GM23338 (cell line): ENCODE measurements at regions not wholly inside any gene's neighbourhood (a gene's known extent, or its start where the extent isn't known, plus 50 kb on each side); places are given as distances from the start of the nearest gene placed in this dataset.

ENCODE experiments used
- ATAC-seq: fragments of 200-7000 bp; cut with Tn5 transposase; 3 replicates; pipeline ENCODE4 v1.9.1; 2020
- DNase-seq: peaks from one replicate; pipeline ENCODE4 v3.0.0-alpha.2; 2015; ENCODE audit warnings: low spot score
- H2AFZ ChIP-seq: fragments of 200-600 bp; sonication (generic); 2 replicates; pipeline ENCODE4 v1.8.0; 2016; ENCODE audit warnings: antibody characterized with exemption, mild to moderate bottlenecking, moderate library complexity
- H3F3A ChIP-seq: fragments of 200-600 bp; sonication (generic); replicated peaks from 2 replicates; pipeline ENCODE4 v1.8.0; 2017; ENCODE audit warnings: antibody characterized with exemption, mixed run types, low read depth
- H3K27ac ChIP-seq: fragments of 200-600 bp; sonication (generic); 2 replicates; pipeline ENCODE4 v1.6.1; 2016; ENCODE audit warnings: low read depth
- H3K27me3 ChIP-seq: fragments of 200-600 bp; sonication (generic); 2 replicates; pipeline ENCODE4 v1.8.0; 2016; ENCODE audit warnings: mild to moderate bottlenecking, mixed run types, moderate library complexity; ENCODE audit not compliant: insufficient read depth
- H3K36me3 ChIP-seq: fragments of 200-600 bp; sonication (generic); 2 replicates; pipeline ENCODE4 v1.8.0; 2016; ENCODE audit warnings: mild to moderate bottlenecking; ENCODE audit not compliant: insufficient read depth
- H3K4me1 ChIP-seq: fragments of 200-600 bp; sonication (generic); 2 replicates; pipeline ENCODE4 v1.8.0; 2016; ENCODE audit warnings: mild to moderate bottlenecking, moderate library complexity; ENCODE audit not compliant: insufficient read depth
- H3K4me2 ChIP-seq: fragments of 200-600 bp; sonication (generic); 2 replicates; pipeline ENCODE4 v1.7.1; 2017; ENCODE audit warnings: mixed run types
- H3K4me3 ChIP-seq: fragments of 200-600 bp; sonication (generic); 2 replicates; pipeline ENCODE4 v1.6.1; 2016; ENCODE audit warnings: mixed run types
- H3K79me2 ChIP-seq: fragments of 200-600 bp; sonication (generic); replicated peaks from 2 replicates; pipeline ENCODE4 v1.8.0; 2017; ENCODE audit warnings: mild to moderate bottlenecking; ENCODE audit not compliant: insufficient read depth
- H3K9me2 ChIP-seq: fragments of 200-600 bp; sonication (generic); 2 replicates; pipeline ENCODE4 v1.8.0; 2017; ENCODE audit not compliant: insufficient read depth
- H4K20me1 ChIP-seq: fragments of 200-600 bp; sonication (generic); replicated peaks from 2 replicates; pipeline ENCODE4 v1.8.0; 2017; ENCODE audit warnings: mild to moderate bottlenecking; ENCODE audit not compliant: insufficient read depth
- H3K27ac Mint-ChIP-seq: 2 replicates; pipeline ENCODE4 v1.8.0; 2020; ENCODE audit warnings: inconsistent platforms, mild to moderate bottlenecking, moderate library complexity, mixed read lengths
- H3K27me3 Mint-ChIP-seq: 3 replicates; pipeline ENCODE4 v1.8.0; 2022; ENCODE audit warnings: low read depth, mild to moderate bottlenecking, moderate library complexity, mixed read lengths, inconsistent platforms; ENCODE audit not compliant: insufficient read depth, poor library complexity
- H3K36me3 Mint-ChIP-seq: 3 replicates; pipeline ENCODE4 v1.8.0; 2021; ENCODE audit warnings: low read depth, mild to moderate bottlenecking, inconsistent platforms, moderate library complexity, mixed read lengths
- H3K4me1 Mint-ChIP-seq: 3 replicates; pipeline ENCODE4 v1.8.0; 2020; ENCODE audit warnings: mild to moderate bottlenecking, inconsistent platforms, mixed read lengths
- H3K4me3 Mint-ChIP-seq: 3 replicates; pipeline ENCODE4 v1.8.0; 2021; ENCODE audit warnings: moderate library complexity, mild to moderate bottlenecking, inconsistent platforms, mixed read lengths
- H3K9me3 Mint-ChIP-seq: 3 replicates; pipeline ENCODE4 v1.8.0; 2020; ENCODE audit warnings: moderate library complexity, mild to moderate bottlenecking, inconsistent platforms, mixed read lengths
- CREB1 ChIP-seq: fragments of 250-450 bp; sonication (Bioruptor Pico); IDR thresholded peaks from 2 replicates; pipeline ENCODE4 v1.5.0; 2020; ENCODE audit warnings: low read depth, mild to moderate bottlenecking, moderate library complexity
- ETS1 ChIP-seq: IDR thresholded peaks from 2 replicates; pipeline ENCODE4 v1.6.1; 2016; ENCODE audit warnings: antibody characterized with exemption
- EZH2 ChIP-seq: fragments of 200-600 bp; sonication (generic); IDR thresholded peaks from one replicate; pipeline ENCODE4 v1.8.0; 2017; ENCODE audit warnings: antibody characterized with exemption, mild to moderate bottlenecking, low read depth; ENCODE audit not compliant: unreplicated experiment
- EZH2phosphoT487 ChIP-seq: fragments of 200-600 bp; sonication (generic); IDR thresholded peaks from one replicate; pipeline ENCODE4 v1.8.1; 2018; ENCODE audit warnings: antibody characterized with exemption; ENCODE audit not compliant: unreplicated experiment
- JUNB ChIP-seq: IDR thresholded peaks from one replicate; pipeline ENCODE4 v1.6.1; 2016; ENCODE audit warnings: antibody characterized with exemption; ENCODE audit not compliant: unreplicated experiment
- NANOG ChIP-seq: IDR thresholded peaks from 2 replicates; pipeline ENCODE4 v1.6.1; 2016; ENCODE audit warnings: antibody characterized with exemption, borderline replicate concordance
- POLR2AphosphoS5 ChIP-seq: IDR thresholded peaks from 2 replicates; pipeline ENCODE4 v1.6.1; 2016; ENCODE audit warnings: antibody characterized with exemption, low read depth
- REST ChIP-seq: IDR thresholded peaks from one replicate; pipeline ENCODE4 v1.6.1; 2018; ENCODE audit warnings: antibody characterized with exemption; ENCODE audit not compliant: unreplicated experiment
- STAT1 ChIP-seq: IDR thresholded peaks from one replicate; pipeline ENCODE4 v1.6.1; 2016; ENCODE audit warnings: antibody characterized with exemption; ENCODE audit not compliant: unreplicated experiment
- ZNF331 ChIP-seq: fragments of 250-450 bp; sonication (Bioruptor Pico); IDR thresholded peaks from 2 replicates; pipeline ENCODE4 v1.5.0; 2020; ENCODE audit warnings: low read depth, mild to moderate bottlenecking, moderate library complexity
- ZNF462 ChIP-seq: fragments of 250-450 bp; sonication (Bioruptor Pico); IDR thresholded peaks from 2 replicates; pipeline ENCODE4 v1.5.0; 2020; ENCODE audit warnings: mild to moderate bottlenecking, moderate library complexity

- no peak for ATAC-seq
- Mint-ChIP-seq H3K27ac (no peak overlapping the region), H3K9me3 (no peaks in the 10 kb centered on the region), H3K27me3 (no peaks in the 10 kb centered on the region), H3K4me1 (no peaks in the 10 kb centered on the region), H3K4me3 (no peak overlapping the region), H3K36me3 (no peaks in the 10 kb centered on the region)
- DNase-seq = no peak
- H3F3A ChIP-seq = no peaks in the 10 kb centered on the region
- H3K4me3 ChIP-seq = no peak overlapping the region
- 0 out of 2 replicates have a peak, but pooled peaks cover 5% of the 10 kb centered on the region for H3K9me2 ChIP-seq
- no peak overlapping the region for H2AFZ ChIP-seq
- H3K79me2 ChIP-seq = no peaks in the 10 kb centered on the region
- no peaks in the 10 kb centered on the region for H4K20me1 ChIP-seq
- H3K4me1 ChIP-seq = peaks cover 6% of the 10 kb centered on the region; the same call in 1 of the 2 replicates
- TF ChIP-seq ZNF462 (CRISPR knock-in tag) (no peak), EZH2phosphoT487 (no peak), POLR2AphosphoS5 (no peak), STAT1 (no peak), CREB1 (CRISPR knock-in tag) (no peak), JUNB (no peak), ZNF331 (CRISPR knock-in tag) (no peak), EZH2 (no peak), NANOG (no peak), REST (no peak), ETS1 (no peak)
- no peak overlapping the region for H3K4me2 ChIP-seq
- H3K36me3 ChIP-seq = no peaks in the 10 kb centered on the region
- no peak overlapping the region for H3K27ac ChIP-seq
- H3K27me3 ChIP-seq = no peaks in the 10 kb centered on the region
These were observed 207.2 kb upstream of the C21orf91 start for GRCh38 chr21:18026359-18026758.
